AG20443 (cell line): ENCODE measurements at regions not wholly inside any gene's neighbourhood (a gene's known extent, or its start where the extent isn't known, plus 50 kb on each side); places are given as distances from the start of the nearest gene placed in this dataset.
A peak's percentile ranks its signal among the peaks of the same experiment; 100 is the strongest.

Source experiments
- DNase-seq: peaks from one replicate; pipeline ENCODE4 v3.0.0; 2012; ENCODE audit warnings: low spot score, mixed read lengths

- no peak for DNase-seq
These were observed 398.8 kb downstream of the SEC16B start for GRCh38 chr1:177571076-177571475.

- DNase-seq: peak; percentile 14
These were observed 398.7 kb downstream of the BRINP2 start for GRCh38 chr1:177569476-177569875.

- no peak for DNase-seq
These were observed 397.9 kb downstream of the BRINP2 start for GRCh38 chr1:177568622-177569021.

- peak; percentile 30 for DNase-seq
These were observed 396.6 kb downstream of the BRINP2 start for GRCh38 chr1:177567393-177567792.

- no peak for DNase-seq
These were observed 395.7 kb downstream of the BRINP2 start for GRCh38 chr1:177566495-177566894.

- no peak for DNase-seq
These were observed 390.7 kb downstream of the BRINP2 start for GRCh38 chr1:177561436-177561835.

GRCh38 chr1:177558372-177558771, 387.6 kb downstream of the BRINP2 start:
- DNase-seq: no peak

GRCh38 chr1:177556163-177556562, 385.4 kb downstream of the BRINP2 start:
- DNase-seq: no peak

- DNase-seq: no peak
These were observed 376.4 kb downstream of the BRINP2 start for GRCh38 chr1:177547200-177547599.

- DNase-seq: no peak
These were observed 375.6 kb downstream of the BRINP2 start for GRCh38 chr1:177546346-177546745.

- no peak for DNase-seq
These were observed 355.4 kb downstream of the BRINP2 start for GRCh38 chr1:177526201-177526600.

GRCh38 chr1:177525176-177525575, 354.4 kb downstream of the BRINP2 start:
- no peak for DNase-seq

GRCh38 chr1:177517546-177517945, 346.8 kb downstream of the BRINP2 start:
- DNase-seq: peak; percentile 20

- DNase-seq: no peak
These were observed 343.4 kb downstream of the BRINP2 start for GRCh38 chr1:177514207-177514606.

- DNase-seq: no peak
These were observed 340.3 kb downstream of the BRINP2 start for GRCh38 chr1:177511036-177511435.

GRCh38 chr1:177505905-177506590, 335.3 kb downstream of the BRINP2 start:
- no peak for DNase-seq

GRCh38 chr1:177495878-177496277, 325.1 kb downstream of the BRINP2 start:
- no peak for DNase-seq

GRCh38 chr1:177490786-177491185, 320.0 kb downstream of the BRINP2 start:
- no peak for DNase-seq

- no peak for DNase-seq
These were observed 319.4 kb downstream of the BRINP2 start for GRCh38 chr1:177490036-177490639.

- no peak for DNase-seq
These were observed 318.0 kb downstream of the BRINP2 start for GRCh38 chr1:177488722-177489121.

- DNase-seq: no peak
These were observed 316.7 kb downstream of the BRINP2 start for GRCh38 chr1:177487481-177487880.

- no peak for DNase-seq
These were observed 310.1 kb downstream of the BRINP2 start for GRCh38 chr1:177480741-177481305.

- no peak for DNase-seq
These were observed 308.8 kb downstream of the BRINP2 start for GRCh38 chr1:177479600-177479999.

- no peak for DNase-seq
These were observed 305.9 kb downstream of the BRINP2 start for GRCh38 chr1:177476676-177477075.
